A673 (cell line): ENCODE measurements at regions not wholly inside any gene's neighbourhood (a gene's known extent, or its start where the extent isn't known, plus 50 kb on each side); places are given as distances from the start of the nearest gene placed in this dataset.

Source experiments
- BruUV-seq: library from RNA; stranded (reverse); fragments of 400-500 nt; replicated peaks from 2 replicates; lab custom pipeline; 2021; lab: Mats Ljungman, UMichigan
- CTCF ChIA-PET: fragments of 300-600 bp; sonication (Branson Sonifier 250); formaldehyde crosslinking; loops from one replicate; lab custom pipeline; 2022; ENCODE audit warnings: antibody characterized with exemption; lab: Charles Lee
- POLR2A ChIA-PET: fragments of 300-600 bp; sonication (Branson Sonifier 250); formaldehyde crosslinking; loops from one replicate; lab custom pipeline; 2022; ENCODE audit warnings: antibody characterized with exemption; ENCODE audit not compliant: low non-redundant PET; lab: Charles Lee
- DNase-seq: peaks from one replicate; pipeline ENCODE4 v3.0.0-alpha.2; 2015; ENCODE audit warnings: low spot score
- H3K27ac ChIP-seq: fragments of 200-600 bp; sonication (generic); 2 replicates; pipeline ENCODE4 v1.5.1; 2016; ENCODE audit warnings: mixed run types, low read depth, mild to moderate bottlenecking, mixed read lengths, antibody characterized with exemption, low read length; ENCODE audit not compliant: poor library complexity, severe bottlenecking
- H3K27me3 ChIP-seq: fragments of 200-600 bp; sonication (generic); replicated peaks from 2 replicates; pipeline ENCODE4 v1.6.1; 2017; ENCODE audit warnings: mixed run types, low read depth, mild to moderate bottlenecking, mixed read lengths, antibody characterized with exemption, low read length; ENCODE audit not compliant: insufficient read depth, poor library complexity
- H3K36me3 ChIP-seq: fragments of 200-600 bp; sonication (generic); 2 replicates; pipeline ENCODE4 v1.6.1; 2016; ENCODE audit warnings: mixed run types, mild to moderate bottlenecking, mixed read lengths, antibody characterized with exemption, low read length; ENCODE audit not compliant: insufficient read depth, poor library complexity, severe bottlenecking
- H3K4me1 ChIP-seq: fragments of 200-600 bp; sonication (generic); 2 replicates; pipeline ENCODE4 v1.6.1; 2017; ENCODE audit warnings: mixed run types, mild to moderate bottlenecking, mixed read lengths, antibody characterized with exemption, low read length; ENCODE audit not compliant: insufficient read depth, poor library complexity, severe bottlenecking
- H3K4me3 ChIP-seq: fragments of 200-600 bp; sonication (generic); 2 replicates; pipeline ENCODE4 v1.5.1; 2016; ENCODE audit warnings: low read depth, mixed run types, mild to moderate bottlenecking, mixed read lengths, low read length; ENCODE audit not compliant: poor library complexity, severe bottlenecking
- H3K9me3 ChIP-seq: fragments of 200-600 bp; sonication (generic); 2 replicates; pipeline ENCODE4 v1.6.1; 2016; ENCODE audit warnings: mixed run types, low read depth, mild to moderate bottlenecking, mixed read lengths, antibody characterized with exemption, low read length; ENCODE audit not compliant: poor library complexity, severe bottlenecking
- EZH2 ChIP-seq: fragments of 200-600 bp; sonication (generic); IDR thresholded peaks from 2 replicates; pipeline ENCODE4 v1.6.1; 2017; ENCODE audit warnings: borderline replicate concordance, low read depth, mild to moderate bottlenecking, mixed read lengths, antibody characterized with exemption, low read length; ENCODE audit not compliant: poor library complexity, severe bottlenecking
- intact Hi-C: fragments of 100-400 bp; cut with micrococcal nuclease; formaldehyde crosslinking; loops from one replicate; pipeline ENCODE4 v1.10.0; 2022; ENCODE audit not compliant: unreplicated experiment
- TF ChIP-seq, protein P1 (sequence below): fragments of 300-800, 200-600 bp; sonication (generic); conservative IDR thresholded peaks from 2 replicates; pipeline ENCODE4 v1.5.1; 2017; ENCODE audit warnings: low read depth, mild to moderate bottlenecking, antibody characterized with exemption, low read length, moderate library complexity, mixed read lengths

DNA sequence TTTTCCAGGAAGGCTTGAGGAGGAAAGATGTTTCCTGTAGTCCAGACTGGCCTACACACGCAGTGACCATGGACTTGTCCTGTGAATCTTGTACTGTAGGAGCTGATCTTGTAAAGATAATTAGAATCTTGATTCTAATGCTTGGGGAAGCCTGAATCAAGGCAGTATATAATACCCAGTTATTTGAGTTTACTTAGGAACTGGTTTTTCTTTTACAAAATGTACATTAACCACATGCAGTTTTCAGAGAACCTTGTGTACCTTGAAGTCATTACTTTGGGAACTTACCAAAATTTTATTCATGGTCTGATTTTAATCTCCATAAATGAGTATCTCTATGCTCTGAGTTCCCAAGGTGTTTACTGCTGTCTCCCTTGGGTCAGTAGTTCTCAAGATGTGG is 439.9 kb upstream of the AZI2 start:
- no peaks in the 10 kb centered on the region for H3K27me3 ChIP-seq
- no peak for DNase-seq
- no peak overlapping the region for H3K27ac ChIP-seq
- H3K9me3 ChIP-seq = no peaks in the 10 kb centered on the region
- no peak overlapping the region for H3K4me3 ChIP-seq
- TF ChIP-seq EZH2 = no peak
- TF ChIP-seq, protein P1, sequence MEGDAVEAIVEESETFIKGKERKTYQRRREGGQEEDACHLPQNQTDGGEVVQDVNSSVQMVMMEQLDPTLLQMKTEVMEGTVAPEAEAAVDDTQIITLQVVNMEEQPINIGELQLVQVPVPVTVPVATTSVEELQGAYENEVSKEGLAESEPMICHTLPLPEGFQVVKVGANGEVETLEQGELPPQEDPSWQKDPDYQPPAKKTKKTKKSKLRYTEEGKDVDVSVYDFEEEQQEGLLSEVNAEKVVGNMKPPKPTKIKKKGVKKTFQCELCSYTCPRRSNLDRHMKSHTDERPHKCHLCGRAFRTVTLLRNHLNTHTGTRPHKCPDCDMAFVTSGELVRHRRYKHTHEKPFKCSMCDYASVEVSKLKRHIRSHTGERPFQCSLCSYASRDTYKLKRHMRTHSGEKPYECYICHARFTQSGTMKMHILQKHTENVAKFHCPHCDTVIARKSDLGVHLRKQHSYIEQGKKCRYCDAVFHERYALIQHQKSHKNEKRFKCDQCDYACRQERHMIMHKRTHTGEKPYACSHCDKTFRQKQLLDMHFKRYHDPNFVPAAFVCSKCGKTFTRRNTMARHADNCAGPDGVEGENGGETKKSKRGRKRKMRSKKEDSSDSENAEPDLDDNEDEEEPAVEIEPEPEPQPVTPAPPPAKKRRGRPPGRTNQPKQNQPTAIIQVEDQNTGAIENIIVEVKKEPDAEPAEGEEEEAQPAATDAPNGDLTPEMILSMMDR = no peak
- ChIA-PET POLR2A (no interaction called here), CTCF (no interaction called here)
- intact Hi-C loops = no loop called here
- no peaks in the 10 kb centered on the region for H3K36me3 ChIP-seq
- BruUV-seq = no TSS peak
- H3K4me1 ChIP-seq = no peaks in the 10 kb centered on the region

DNA sequence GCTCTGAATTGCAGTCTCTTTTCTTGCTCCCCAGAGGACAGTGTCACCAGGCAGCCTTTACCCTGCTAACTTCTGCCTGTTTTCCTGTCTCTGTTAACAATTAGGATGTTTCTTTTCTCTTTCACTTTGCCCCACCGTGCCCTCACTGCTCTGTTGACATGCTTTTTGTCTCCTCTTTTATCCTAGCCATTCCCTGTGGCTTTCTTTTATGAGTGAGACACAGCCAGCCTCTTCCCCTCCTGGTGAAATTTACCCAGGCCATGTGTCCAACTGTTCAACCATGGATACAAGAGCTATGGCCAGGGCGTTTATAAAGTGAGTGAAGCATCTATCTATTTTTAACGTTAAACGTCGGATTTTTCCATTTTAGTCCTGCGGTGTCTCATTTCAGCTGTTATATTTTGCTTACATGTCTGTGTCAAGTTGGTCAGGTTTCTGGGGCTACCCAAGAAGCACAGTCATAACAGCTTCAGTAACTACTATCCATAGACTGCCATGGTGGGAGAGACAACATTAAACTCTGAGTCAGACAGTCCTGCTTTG is 443.2 kb upstream of the AZI2 start:
- intact Hi-C loops = no loop called here
- ChIA-PET CTCF (no interaction called here), POLR2A (no interaction called here)
- no peaks in the 10 kb centered on the region for H3K36me3 ChIP-seq
- H3K9me3 ChIP-seq = no peaks in the 10 kb centered on the region
- BruUV-seq = no TSS peak
- no peak overlapping the region for H3K27ac ChIP-seq
- DNase-seq = no peak
- TF ChIP-seq EZH2 = no peak
- TF ChIP-seq, protein P1 = no peak
- no peaks in the 10 kb centered on the region for H3K4me1 ChIP-seq
- no peaks in the 10 kb centered on the region for H3K27me3 ChIP-seq
- H3K4me3 ChIP-seq = no peak overlapping the region

DNA sequence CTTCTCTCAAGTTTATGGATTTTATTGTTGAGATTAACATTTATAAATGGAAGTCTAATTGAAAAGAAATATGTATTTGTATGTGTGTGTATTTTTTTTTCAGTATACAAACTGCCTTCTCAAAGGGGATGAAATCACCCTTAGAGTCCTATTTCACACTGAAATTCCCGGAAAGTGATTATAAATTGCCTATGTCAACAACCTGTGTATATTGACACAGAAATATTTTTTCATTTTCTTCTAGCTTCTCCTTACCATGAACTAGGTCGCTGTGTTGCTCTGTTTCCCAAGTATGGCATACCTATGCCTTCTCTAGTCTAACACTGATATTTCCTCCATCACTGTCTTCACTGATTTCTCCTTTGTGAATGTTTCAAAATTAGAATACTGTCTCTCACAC is 444.0 kb upstream of the AZI2 start:
- Histone ChIP-seq H3K36me3 (no peaks in the 10 kb centered on the region), H3K27ac (no peak overlapping the region), H3K4me3 (no peak overlapping the region), H3K27me3 (no peaks in the 10 kb centered on the region), H3K9me3 (no peaks in the 10 kb centered on the region), H3K4me1 (no peaks in the 10 kb centered on the region)
- ChIA-PET CTCF (no interaction called here), POLR2A (no interaction called here)
- TF ChIP-seq, protein P1 = no peak
- TF ChIP-seq EZH2 = no peak
- intact Hi-C loops = no loop called here
- no TSS peak for BruUV-seq
- DNase-seq = no peak
